KMS-11 (cell line): ENCODE measurements at regions not wholly inside any gene's neighbourhood (a gene's known extent, or its start where the extent isn't known, plus 50 kb on each side); places are given as distances from the start of the nearest gene placed in this dataset.
A peak's percentile ranks its signal among the peaks of the same experiment; 100 is the strongest.

Experiments
- H2AFZ ChIP-seq: fragments of 200-600 bp; sonication (generic); 2 replicates; pipeline ENCODE4 v1.6.1; 2016; ENCODE audit warnings: antibody characterized with exemption, mixed run types, low read depth
- H3K27ac ChIP-seq: fragments of 200-600 bp; sonication (generic); 2 replicates; pipeline ENCODE4 v1.6.1; 2016; ENCODE audit warnings: mild to moderate bottlenecking, mixed run types
- H3K27me3 ChIP-seq: fragments of 200-600 bp; sonication (generic); 2 replicates; pipeline ENCODE4 v1.6.1; 2017; ENCODE audit warnings: mild to moderate bottlenecking, low read depth, mixed run types, moderate library complexity; ENCODE audit not compliant: insufficient read depth
- H3K36me3 ChIP-seq: fragments of 200-600 bp; sonication (generic); 2 replicates; pipeline ENCODE4 v1.6.1; 2017; ENCODE audit warnings: mild to moderate bottlenecking, mixed run types; ENCODE audit not compliant: insufficient read depth
- H3K4me1 ChIP-seq: fragments of 200-600 bp; sonication (generic); 2 replicates; pipeline ENCODE4 v1.6.1; 2016; ENCODE audit warnings: mild to moderate bottlenecking, low read depth, mixed run types; ENCODE audit not compliant: poor library complexity, severe bottlenecking
- H3K4me2 ChIP-seq: fragments of 200-600 bp; sonication (generic); 2 replicates; pipeline ENCODE4 v1.7.0; 2016; ENCODE audit warnings: mild to moderate bottlenecking, mixed run types
- H3K4me3 ChIP-seq: fragments of 200-600 bp; sonication (generic); IDR thresholded peaks from 2 replicates; pipeline ENCODE4 v1.6.1; 2017; ENCODE audit warnings: low read depth, low read length, mixed read lengths; ENCODE audit not compliant: insufficient read depth
- H3K79me2 ChIP-seq: fragments of 200-600 bp; sonication (generic); 2 replicates; pipeline ENCODE4 v1.6.1; 2016; ENCODE audit warnings: low read depth, mixed run types; ENCODE audit not compliant: insufficient read depth
- H3K9ac ChIP-seq: fragments of 200-600 bp; sonication (generic); 2 replicates; pipeline ENCODE4 v1.6.1; 2016; ENCODE audit warnings: mild to moderate bottlenecking, mixed run types
- H4K20me1 ChIP-seq: fragments of 200-600 bp; sonication (generic); 2 replicates; pipeline ENCODE4 v1.6.1; 2016; ENCODE audit warnings: mild to moderate bottlenecking, mixed run types; ENCODE audit not compliant: insufficient read depth
- TF ChIP-seq, protein P1 (sequence below): fragments of 200-600 bp; sonication (generic); conservative IDR thresholded peaks from 2 replicates; pipeline ENCODE4 v1.6.1; 2017; ENCODE audit warnings: low read depth, mild to moderate bottlenecking, antibody characterized with exemption, low read length, moderate library complexity, mixed read lengths

GRCh38 chr7:115827305-115828045 lies 203.1 kb downstream of the TFEC start:
- Histone ChIP-seq H3K27me3 (no peaks in the 10 kb centered on the region), H3K4me3 (no peak overlapping the region), H2AFZ (0 out of 2 replicates have a peak overlapping the region, but pooled peaks have one; percentile 7), H3K79me2 (no peaks in the 10 kb centered on the region), H3K27ac (peak overlapping the region; percentile 6; the same call in 1 of the 2 replicates), H4K20me1 (no peaks in the 10 kb centered on the region), H3K4me2 (peak overlapping the region; percentile 4; the same call in 1 of the 2 replicates), H3K36me3 (no peaks in the 10 kb centered on the region), H3K4me1 (peaks cover 22% of the 10 kb centered on the region), H3K9ac (no peak overlapping the region)
- TF ChIP-seq, protein P1, sequence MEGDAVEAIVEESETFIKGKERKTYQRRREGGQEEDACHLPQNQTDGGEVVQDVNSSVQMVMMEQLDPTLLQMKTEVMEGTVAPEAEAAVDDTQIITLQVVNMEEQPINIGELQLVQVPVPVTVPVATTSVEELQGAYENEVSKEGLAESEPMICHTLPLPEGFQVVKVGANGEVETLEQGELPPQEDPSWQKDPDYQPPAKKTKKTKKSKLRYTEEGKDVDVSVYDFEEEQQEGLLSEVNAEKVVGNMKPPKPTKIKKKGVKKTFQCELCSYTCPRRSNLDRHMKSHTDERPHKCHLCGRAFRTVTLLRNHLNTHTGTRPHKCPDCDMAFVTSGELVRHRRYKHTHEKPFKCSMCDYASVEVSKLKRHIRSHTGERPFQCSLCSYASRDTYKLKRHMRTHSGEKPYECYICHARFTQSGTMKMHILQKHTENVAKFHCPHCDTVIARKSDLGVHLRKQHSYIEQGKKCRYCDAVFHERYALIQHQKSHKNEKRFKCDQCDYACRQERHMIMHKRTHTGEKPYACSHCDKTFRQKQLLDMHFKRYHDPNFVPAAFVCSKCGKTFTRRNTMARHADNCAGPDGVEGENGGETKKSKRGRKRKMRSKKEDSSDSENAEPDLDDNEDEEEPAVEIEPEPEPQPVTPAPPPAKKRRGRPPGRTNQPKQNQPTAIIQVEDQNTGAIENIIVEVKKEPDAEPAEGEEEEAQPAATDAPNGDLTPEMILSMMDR = no peak

DNA sequence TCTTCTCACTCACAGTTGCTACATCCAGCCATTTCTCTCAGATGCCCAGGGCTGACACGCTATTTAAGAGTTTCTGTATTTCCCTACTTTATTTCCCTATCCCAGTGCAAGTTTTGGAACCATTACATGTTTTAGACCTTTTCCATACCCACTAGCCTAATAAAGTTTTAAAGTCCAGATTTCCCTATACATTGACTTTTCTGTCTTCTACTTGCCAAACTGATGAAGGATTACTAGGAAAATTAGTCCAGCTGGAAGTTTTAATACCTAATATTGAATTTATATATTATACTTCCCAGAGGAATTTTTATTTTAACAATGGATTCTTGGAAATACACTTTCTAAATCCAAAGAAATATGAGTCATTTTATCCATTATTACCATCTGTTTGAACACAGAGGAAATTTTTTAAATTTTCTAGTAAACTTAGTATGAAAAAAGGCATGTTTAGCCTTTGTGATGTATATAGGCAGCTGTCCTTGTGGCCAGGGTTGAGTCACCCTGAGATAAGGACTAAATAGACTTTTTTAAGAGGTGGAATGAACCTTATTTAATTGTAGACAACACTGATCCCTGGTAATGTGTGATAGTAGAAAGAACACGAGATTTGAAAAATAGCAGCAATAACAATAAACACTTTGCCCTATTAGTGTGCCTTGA lies 205.0 kb downstream of the TFEC start:
- H3K79me2 ChIP-seq = no peaks in the 10 kb centered on the region
- no peak overlapping the region for H3K4me2 ChIP-seq
- no peaks in the 10 kb centered on the region for H4K20me1 ChIP-seq
- H3K4me1 ChIP-seq = peaks cover 37% of the 10 kb centered on the region
- H3K9ac ChIP-seq = no peak overlapping the region
- no peak overlapping the region for H3K27ac ChIP-seq
- no peak overlapping the region for H2AFZ ChIP-seq
- no peak overlapping the region for H3K4me3 ChIP-seq
- H3K36me3 ChIP-seq = no peaks in the 10 kb centered on the region
- TF ChIP-seq, protein P1 = no peak
- H3K27me3 ChIP-seq = no peaks in the 10 kb centered on the region

GRCh38 chr7:115822801-115823200 lies 207.8 kb downstream of the TFEC start:
- Histone ChIP-seq H3K27ac (no peak overlapping the region), H4K20me1 (no peaks in the 10 kb centered on the region), H2AFZ (no peak overlapping the region), H3K79me2 (no peaks in the 10 kb centered on the region), H3K36me3 (no peaks in the 10 kb centered on the region), H3K4me3 (no peak overlapping the region), H3K27me3 (no peaks in the 10 kb centered on the region), H3K9ac (no peak overlapping the region), H3K4me1 (peaks cover 30% of the 10 kb centered on the region), H3K4me2 (no peak overlapping the region)
- TF ChIP-seq, protein P1 = no peak

GRCh38 chr7:115822380-115822779 lies 208.2 kb downstream of the TFEC start:
- Histone ChIP-seq H3K27ac (no peak overlapping the region), H3K4me1 (peaks cover 26% of the 10 kb centered on the region), H3K27me3 (no peaks in the 10 kb centered on the region), H3K9ac (no peak overlapping the region), H3K4me2 (no peak overlapping the region; the same call in 1 of the 2 replicates), H3K79me2 (no peaks in the 10 kb centered on the region), H3K36me3 (no peaks in the 10 kb centered on the region), H2AFZ (no peak overlapping the region), H4K20me1 (no peaks in the 10 kb centered on the region), H3K4me3 (no peak overlapping the region)
- TF ChIP-seq, protein P1 = no peak
